HG03045 (cell line): ENCODE measurements at regions not wholly inside any gene's neighbourhood (a gene's known extent, or its start where the extent isn't known, plus 50 kb on each side); places are given as distances from the start of the nearest gene placed in this dataset.

ENCODE experiments used
- ATAC-seq: cut with Tn5 transposase; IDR thresholded peaks from one replicate; pipeline ENCODE4 v1.9.1; 2021; ENCODE audit warnings: mild to moderate bottlenecking, moderate library complexity; ENCODE audit not compliant: unreplicated experiment

- no peak for ATAC-seq
These were observed 699.1 kb downstream of the KCNA4 start for GRCh38 chr11:29317694-29318093.

- no peak for ATAC-seq
These were observed 701.6 kb downstream of the KCNA4 start for GRCh38 chr11:29315275-29315674.

- no peak for ATAC-seq
These were observed 702.6 kb downstream of the KCNA4 start for GRCh38 chr11:29314211-29314610.

GRCh38 chr11:29312812-29313211, 704.0 kb downstream of the KCNA4 start:
- no peak for ATAC-seq

GRCh38 chr11:29310725-29311342, 706.0 kb downstream of the KCNA4 start:
- ATAC-seq: no peak

GRCh38 chr11:29309992-29310391, 706.8 kb downstream of the KCNA4 start:
- no peak for ATAC-seq

GRCh38 chr11:29306527-29306926, 710.3 kb downstream of the KCNA4 start:
- no peak for ATAC-seq

- no peak for ATAC-seq
These were observed 711.2 kb downstream of the KCNA4 start for GRCh38 chr11:29305456-29306232.

- ATAC-seq: no peak
These were observed 716.4 kb downstream of the KCNA4 start for GRCh38 chr11:29300420-29300819.

- no peak for ATAC-seq
These were observed 720.1 kb downstream of the KCNA4 start for GRCh38 chr11:29296680-29297079.

- ATAC-seq: peak; percentile 74
These were observed 723.0 kb downstream of the KCNA4 start for GRCh38 chr11:29293825-29294224.

GRCh38 chr11:29282088-29282487, 734.7 kb downstream of the KCNA4 start:
- ATAC-seq: no peak

GRCh38 chr11:29281271-29281777, 735.5 kb downstream of the KCNA4 start:
- ATAC-seq: no peak

GRCh38 chr11:29280452-29280851, 736.4 kb downstream of the KCNA4 start:
- no peak for ATAC-seq

- ATAC-seq: no peak
These were observed 737.1 kb downstream of the KCNA4 start for GRCh38 chr11:29279716-29280115.

- ATAC-seq: no peak
These were observed 744.7 kb downstream of the KCNA4 start for GRCh38 chr11:29272019-29272654.

GRCh38 chr11:29271616-29272015, 745.2 kb downstream of the KCNA4 start:
- no peak for ATAC-seq

GRCh38 chr11:29268733-29269132, 748.1 kb downstream of the KCNA4 start:
- no peak for ATAC-seq

- ATAC-seq: no peak
These were observed 751.0 kb downstream of the KCNA4 start for GRCh38 chr11:29265792-29266191.

- ATAC-seq: no peak
These were observed 751.4 kb downstream of the KCNA4 start for GRCh38 chr11:29265381-29265780.

- ATAC-seq: no peak
These were observed 752.7 kb downstream of the KCNA4 start for GRCh38 chr11:29263971-29264682.
